Karpas-422 (cell line): ENCODE measurements at regions not wholly inside any gene's neighbourhood (a gene's known extent, or its start where the extent isn't known, plus 50 kb on each side); places are given as distances from the start of the nearest gene placed in this dataset.
"Not testable (repeated sequence)": the region's sequence is repeated elsewhere in the genome, so short reads cannot be mapped to it uniquely, and the experiment has no call there.

ENCODE experiments used
- DNase-seq: peaks from one replicate; pipeline ENCODE4 v3.0.0-alpha.2; 2015
- H2AFZ ChIP-seq: fragments of 200-600 bp; sonication (generic); 2 replicates; pipeline ENCODE4 v1.6.1; 2014; ENCODE audit warnings: antibody characterized with exemption, low read length, mixed read lengths
- H3K27ac ChIP-seq: fragments of 200-600 bp; sonication (generic); 2 replicates; pipeline ENCODE4 v1.5.1; 2014; ENCODE audit warnings: mild to moderate bottlenecking, low read length, moderate library complexity
- H3K27me3 ChIP-seq: fragments of 200-600 bp; sonication (generic); 2 replicates; pipeline ENCODE4 v1.6.1; 2014; ENCODE audit warnings: low read length, mixed read lengths
- H3K36me3 ChIP-seq: fragments of 200-600 bp; sonication (generic); 2 replicates; pipeline ENCODE4 v1.6.1; 2014; ENCODE audit warnings: low read length, mixed read lengths; ENCODE audit not compliant: insufficient read depth
- H3K4me1 ChIP-seq: fragments of 200-600 bp; sonication (generic); 2 replicates; pipeline ENCODE4 v1.6.1; 2014; ENCODE audit warnings: mild to moderate bottlenecking, low read length, mixed read lengths
- H3K4me2 ChIP-seq: fragments of 200-600 bp; sonication (generic); 2 replicates; pipeline ENCODE4 v1.6.1; 2014; ENCODE audit warnings: low read length, low read depth, mild to moderate bottlenecking; ENCODE audit not compliant: poor library complexity, severe bottlenecking
- H3K4me3 ChIP-seq: fragments of 200-600 bp; sonication (generic); 2 replicates; pipeline ENCODE4 v1.5.1; 2014; ENCODE audit warnings: mild to moderate bottlenecking, antibody characterized with exemption, low read length, mixed read lengths
- H3K79me2 ChIP-seq: fragments of 200-600 bp; sonication (generic); 2 replicates; pipeline ENCODE4 v1.6.1; 2014; ENCODE audit warnings: mild to moderate bottlenecking, low read length, mixed read lengths
- H3K9ac ChIP-seq: fragments of 200-600 bp; sonication (generic); 2 replicates; pipeline ENCODE4 v1.6.0; 2014; ENCODE audit warnings: low read length
- H3K9me2 ChIP-seq: fragments of 200-600 bp; sonication (generic), shearing (Covaris generic); replicated peaks from 2 replicates; pipeline ENCODE4 v1.6.0; 2014; ENCODE audit warnings: mild to moderate bottlenecking, low read length, moderate library complexity; ENCODE audit not compliant: insufficient read depth
- H3K9me3 ChIP-seq: fragments of 300-700, 200-600 bp; sonication (generic); 2 replicates; pipeline ENCODE4 v1.6.1; 2014; ENCODE audit warnings: low read length, mixed read lengths
- H4K20me1 ChIP-seq: fragments of 200-600 bp; sonication (generic); 2 replicates; pipeline ENCODE4 v1.6.1; 2014; ENCODE audit warnings: mild to moderate bottlenecking, antibody characterized with exemption, low read length, low read depth; ENCODE audit not compliant: insufficient read depth

DNA sequence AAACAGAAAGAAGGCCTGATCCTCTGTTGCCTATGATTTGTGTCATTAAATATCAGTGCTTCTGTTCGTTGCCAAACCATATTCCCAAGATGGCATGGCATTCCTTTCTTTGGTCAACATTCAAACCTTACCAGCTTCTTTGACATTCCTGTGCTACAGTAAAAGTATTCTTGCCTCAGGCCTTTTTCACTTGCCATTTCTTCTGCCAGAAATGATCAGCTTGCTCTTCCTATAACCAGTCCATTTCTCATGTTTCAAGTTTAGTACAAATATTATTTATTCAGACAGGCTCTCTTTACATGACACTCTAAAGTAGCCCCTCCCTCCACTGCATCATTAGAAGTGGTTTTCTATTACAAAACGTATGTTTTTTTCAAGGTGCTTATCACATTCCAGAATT is 278.3 kb downstream of the KCNJ2 start:
- Histone ChIP-seq H3K4me1 (no peaks in the 10 kb centered on the region), H3K4me2 (no peak overlapping the region), H3K9me2 (no peaks in the 10 kb centered on the region), H2AFZ (no peak overlapping the region), H3K9ac (no peak overlapping the region), H3K27me3 (no peaks in the 10 kb centered on the region), H3K4me3 (no peak overlapping the region), H4K20me1 (no peaks in the 10 kb centered on the region), H3K36me3 (no peaks in the 10 kb centered on the region), H3K9me3 (no peaks in the 10 kb centered on the region), H3K79me2 (no peaks in the 10 kb centered on the region), H3K27ac (no peak overlapping the region)
- no peak for DNase-seq

DNA sequence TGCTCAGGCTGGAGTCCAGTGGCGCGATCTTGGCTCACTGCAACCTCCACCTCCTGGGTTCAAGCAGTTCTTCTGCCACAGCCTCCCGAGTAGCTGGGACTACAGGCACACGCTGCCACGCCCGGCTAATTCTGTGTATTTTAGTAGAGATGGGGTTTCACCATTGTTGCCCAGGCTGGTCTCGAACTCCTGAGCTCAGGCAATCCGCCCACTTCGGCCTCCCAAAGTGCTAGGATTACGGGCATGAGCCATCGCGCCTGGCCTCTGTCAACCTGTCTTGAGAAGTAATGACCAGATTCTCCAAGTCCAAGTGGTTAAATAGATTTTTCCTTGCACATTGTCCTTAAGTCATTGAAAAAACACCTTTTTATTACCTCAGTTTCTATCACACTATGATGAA is 283.7 kb downstream of the KCNJ2 start:
- not testable (repeated sequence) for H3K4me3 ChIP-seq, H3K27me3 ChIP-seq, H3K4me2 ChIP-seq, H3K36me3 ChIP-seq, H4K20me1 ChIP-seq, H3K9me2 ChIP-seq, DNase-seq, H2AFZ ChIP-seq, H3K9me3 ChIP-seq, H3K27ac ChIP-seq, H3K4me1 ChIP-seq, H3K79me2 ChIP-seq, H3K9ac ChIP-seq

DNA sequence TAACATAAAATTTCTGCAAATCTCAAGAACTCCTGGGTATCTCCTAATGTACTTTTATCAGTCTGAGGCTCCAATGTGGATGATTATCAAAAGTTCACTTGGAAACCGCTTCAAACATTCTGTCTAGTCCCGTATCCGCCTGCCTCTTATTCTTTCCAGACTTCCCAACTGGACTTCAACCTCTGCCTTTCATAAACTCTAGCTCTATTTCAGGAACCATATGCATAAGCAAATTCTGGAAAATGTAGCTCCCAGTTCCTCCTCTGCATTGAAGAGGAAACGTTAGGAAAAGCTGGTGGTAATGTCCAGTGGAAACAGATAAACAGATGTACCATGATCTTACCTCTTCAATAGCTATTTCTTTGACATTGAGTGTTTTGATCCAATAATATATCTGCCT is 285.0 kb downstream of the KCNJ2 start:
- no peak for DNase-seq

DNA sequence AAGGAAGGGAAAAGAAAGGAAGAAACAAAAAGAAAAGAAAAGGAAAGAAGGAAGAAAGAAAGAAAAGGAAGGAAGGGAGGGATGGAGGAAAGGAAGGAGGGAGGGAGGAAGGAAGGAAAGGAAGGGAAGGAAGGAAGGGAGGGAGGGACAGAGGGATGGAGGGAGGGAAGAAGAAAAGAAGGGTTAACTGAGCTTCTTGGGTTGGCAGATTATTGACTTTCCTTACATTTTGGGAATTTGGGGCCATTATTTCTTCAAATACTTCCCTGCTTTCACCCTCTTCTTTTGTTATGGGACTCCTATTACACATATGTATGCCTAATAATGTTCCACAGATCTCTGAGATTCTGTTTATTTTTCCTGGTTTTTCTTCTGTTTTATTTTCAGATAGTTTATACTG is 285.6 kb downstream of the KCNJ2 start:
- H3K4me3 ChIP-seq, result no peak overlapping the region
- H3K27ac ChIP-seq, result no peak overlapping the region
- H4K20me1 ChIP-seq, result no peaks in the 10 kb centered on the region
- H2AFZ ChIP-seq, result no peak overlapping the region
- no peaks in the 10 kb centered on the region for H3K36me3 ChIP-seq
- no peak overlapping the region for H3K4me2 ChIP-seq
- no peaks in the 10 kb centered on the region for H3K79me2 ChIP-seq
- no peaks in the 10 kb centered on the region for H3K27me3 ChIP-seq
- no peaks in the 10 kb centered on the region for H3K4me1 ChIP-seq
- 0 out of 2 replicates have a peak, but pooled peaks cover 4% of the 10 kb centered on the region for H3K9me2 ChIP-seq
- DNase-seq, result no peak
- H3K9ac ChIP-seq, result no peak overlapping the region
- H3K9me3 ChIP-seq, result no peaks in the 10 kb centered on the region

More for the DNA sequence above, 285.0 kb downstream of the KCNJ2 start:
- Histone ChIP-seq H3K9ac (no peak overlapping the region), H3K4me2 (no peak overlapping the region), H3K4me3 (no peak overlapping the region), H4K20me1 (no peaks in the 10 kb centered on the region), H3K4me1 (no peaks in the 10 kb centered on the region), H2AFZ (no peak overlapping the region), H3K9me3 (no peaks in the 10 kb centered on the region), H3K9me2 (0 out of 2 replicates have a peak, but pooled peaks cover 4% of the 10 kb centered on the region), H3K79me2 (no peaks in the 10 kb centered on the region), H3K27ac (no peak overlapping the region), H3K36me3 (no peaks in the 10 kb centered on the region), H3K27me3 (no peaks in the 10 kb centered on the region)

DNA sequence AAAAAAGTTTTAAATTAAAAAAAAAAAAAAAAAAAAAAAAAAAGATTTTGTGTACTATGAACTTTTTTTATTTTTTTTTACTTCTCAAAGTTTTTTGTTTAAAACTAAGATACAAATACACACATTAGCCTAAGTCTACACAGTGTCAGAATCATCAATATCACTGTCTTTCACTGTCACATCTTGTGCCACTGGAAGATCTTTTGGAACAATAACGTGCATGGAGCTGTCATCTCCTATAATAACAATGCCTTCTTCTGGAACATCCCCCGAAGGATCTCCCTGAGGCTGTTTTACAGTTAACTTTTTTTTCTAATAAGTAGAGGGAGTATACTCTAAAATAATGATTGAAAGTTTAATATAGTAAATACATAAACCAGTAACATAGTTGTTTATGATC is 295.7 kb downstream of the KCNJ2 start:
- H3K36me3 ChIP-seq, result no peaks in the 10 kb centered on the region
- H3K9me3 ChIP-seq, result no peaks in the 10 kb centered on the region
- H3K9me2 ChIP-seq, result no peaks in the 10 kb centered on the region
- H3K4me2 ChIP-seq, result no peak overlapping the region
- no peak overlapping the region for H3K9ac ChIP-seq
- H3K27ac ChIP-seq, result no peak overlapping the region
- no peaks in the 10 kb centered on the region for H3K79me2 ChIP-seq
- H2AFZ ChIP-seq, result no peak overlapping the region
- no peaks in the 10 kb centered on the region for H4K20me1 ChIP-seq
- no peak overlapping the region for H3K4me3 ChIP-seq
- H3K27me3 ChIP-seq, result peaks cover 2% of the 10 kb centered on the region; the same call in 1 of the 2 replicates
- no peak for DNase-seq
- no peaks in the 10 kb centered on the region for H3K4me1 ChIP-seq

DNA sequence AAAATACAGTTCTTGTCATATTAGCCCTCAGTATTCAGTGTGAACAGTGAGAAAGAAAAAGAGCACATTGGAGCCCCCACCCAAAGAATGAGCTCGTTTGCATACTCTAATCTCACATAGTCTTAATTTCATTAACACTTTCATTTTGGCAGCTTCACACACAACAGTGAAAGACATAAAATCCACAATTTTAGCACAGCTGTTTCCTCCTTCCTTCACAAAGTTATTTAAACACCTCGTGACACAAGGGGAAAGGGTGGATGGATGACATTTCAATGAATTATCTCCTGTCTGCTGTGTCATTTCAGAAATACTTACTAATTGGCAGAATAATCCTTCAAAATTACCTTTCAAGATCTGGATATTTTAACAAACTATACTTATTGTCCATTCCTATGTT is 299.3 kb downstream of the KCNJ2 start:
- H3K4me1 ChIP-seq, result no peaks in the 10 kb centered on the region
- H3K79me2 ChIP-seq, result no peaks in the 10 kb centered on the region
- H3K27me3 ChIP-seq, result peaks cover 2% of the 10 kb centered on the region; the same call in 1 of the 2 replicates
- H2AFZ ChIP-seq, result no peak overlapping the region
- H3K9me2 ChIP-seq, result no peaks in the 10 kb centered on the region
- no peak overlapping the region for H3K9ac ChIP-seq
- no peaks in the 10 kb centered on the region for H4K20me1 ChIP-seq
- H3K9me3 ChIP-seq, result no peaks in the 10 kb centered on the region
- H3K27ac ChIP-seq, result no peak overlapping the region
- no peak overlapping the region for H3K4me3 ChIP-seq
- no peaks in the 10 kb centered on the region for H3K36me3 ChIP-seq
- H3K4me2 ChIP-seq, result no peak overlapping the region
- no peak for DNase-seq

DNA sequence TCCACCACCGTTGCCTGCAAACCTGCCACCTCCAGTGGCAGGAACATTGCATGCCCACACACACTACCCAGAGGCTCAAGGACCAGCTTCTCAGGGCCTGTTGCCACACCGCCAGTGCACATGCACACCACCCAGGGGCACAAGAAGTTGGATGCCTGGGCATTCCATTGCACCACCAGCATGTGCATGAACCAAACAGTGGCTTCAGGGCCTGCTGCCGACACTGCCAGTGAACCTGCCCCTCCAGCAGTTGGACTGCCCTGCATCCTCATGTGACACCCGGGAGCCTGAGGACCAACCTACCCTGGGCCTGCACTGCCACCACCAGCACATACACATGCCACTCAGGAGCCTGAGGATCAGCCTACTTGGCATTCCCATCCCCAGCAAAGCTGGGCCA is 303.7 kb downstream of the KCNJ2 start:
- H3K4me3 ChIP-seq, result no peak overlapping the region
- no peaks in the 10 kb centered on the region for H3K9me2 ChIP-seq
- H3K9ac ChIP-seq, result no peak overlapping the region
- no peak overlapping the region for H2AFZ ChIP-seq
- no peak overlapping the region for H3K27ac ChIP-seq
- no peaks in the 10 kb centered on the region for H3K36me3 ChIP-seq
- no peak overlapping the region for H3K4me2 ChIP-seq
- no peaks in the 10 kb centered on the region for H3K9me3 ChIP-seq
- H3K79me2 ChIP-seq, result no peaks in the 10 kb centered on the region
- H3K4me1 ChIP-seq, result no peaks in the 10 kb centered on the region
- DNase-seq, result no peak
- no peaks in the 10 kb centered on the region for H4K20me1 ChIP-seq
- H3K27me3 ChIP-seq, result no peaks in the 10 kb centered on the region

DNA sequence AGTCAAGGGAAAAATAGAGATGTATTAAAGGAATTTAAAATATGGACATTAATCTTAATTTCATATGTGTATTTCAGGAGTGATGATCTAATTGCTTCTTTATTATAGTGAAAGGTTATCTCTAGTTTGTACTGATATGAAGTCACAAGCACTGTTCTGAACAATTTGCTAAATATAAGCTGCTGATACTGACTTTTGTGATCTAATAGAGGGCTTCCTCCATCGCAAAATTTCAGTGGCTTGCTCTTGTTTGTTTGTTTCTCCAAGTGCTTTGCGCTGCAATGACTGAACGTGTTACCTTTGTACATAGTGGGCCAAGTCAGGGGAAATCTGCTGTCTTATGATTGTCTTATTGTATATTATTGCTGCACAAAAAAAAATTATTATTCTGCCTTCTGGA is 307.0 kb downstream of the KCNJ2 start:
- H3K36me3 ChIP-seq, result no peaks in the 10 kb centered on the region
- no peak overlapping the region for H3K27ac ChIP-seq
- no peak overlapping the region for H3K4me2 ChIP-seq
- no peaks in the 10 kb centered on the region for H4K20me1 ChIP-seq
- no peaks in the 10 kb centered on the region for H3K9me2 ChIP-seq
- no peak overlapping the region for H3K4me3 ChIP-seq
- no peaks in the 10 kb centered on the region for H3K27me3 ChIP-seq
- no peak overlapping the region for H3K9ac ChIP-seq
- H3K79me2 ChIP-seq, result no peaks in the 10 kb centered on the region
- DNase-seq, result no peak
- no peak overlapping the region for H2AFZ ChIP-seq
- H3K9me3 ChIP-seq, result no peaks in the 10 kb centered on the region
- H3K4me1 ChIP-seq, result no peaks in the 10 kb centered on the region

DNA sequence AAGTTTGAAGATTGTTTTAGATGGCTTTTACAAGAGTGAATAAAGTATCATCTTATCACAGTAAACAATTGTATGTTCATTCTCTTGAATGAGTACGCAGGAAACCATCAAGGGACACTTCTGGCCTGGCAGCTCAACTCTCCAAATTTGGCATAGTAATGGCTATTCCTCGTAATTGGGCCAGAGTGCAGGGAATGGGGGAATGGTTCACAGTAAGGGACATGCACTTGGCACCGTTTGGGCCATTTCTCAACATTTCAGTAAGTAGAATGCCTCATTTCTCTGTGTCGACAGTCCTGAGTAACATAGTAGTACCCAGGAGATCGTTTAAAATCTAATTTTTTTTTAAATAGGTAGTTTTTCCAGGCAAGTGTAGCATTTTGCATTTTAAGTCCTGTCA is 309.6 kb downstream of the KCNJ2 start:
- Histone ChIP-seq H2AFZ (no peak overlapping the region), H3K4me2 (no peak overlapping the region), H3K36me3 (no peaks in the 10 kb centered on the region), H3K27me3 (no peaks in the 10 kb centered on the region), H3K9ac (no peak overlapping the region), H3K27ac (no peak overlapping the region), H3K4me1 (no peaks in the 10 kb centered on the region), H3K9me3 (no peaks in the 10 kb centered on the region), H4K20me1 (no peaks in the 10 kb centered on the region), H3K4me3 (no peak overlapping the region), H3K9me2 (no peaks in the 10 kb centered on the region), H3K79me2 (no peaks in the 10 kb centered on the region)
- DNase-seq, result no peak
